HG03460 (cell line): ENCODE measurements at regions not wholly inside any gene's neighbourhood (a gene's known extent, or its start where the extent isn't known, plus 50 kb on each side); places are given as distances from the start of the nearest gene placed in this dataset.
"Not testable (repeated sequence)": the region's sequence is repeated elsewhere in the genome, so short reads cannot be mapped to it uniquely, and the experiment has no call there.

Source experiments
- ATAC-seq: cut with Tn5 transposase; IDR thresholded peaks from one replicate; pipeline ENCODE4 v1.9.1; 2021; ENCODE audit not compliant: unreplicated experiment

- no peak for ATAC-seq
Observed at GRCh38 chr15:96974761-96975160, 644.3 kb downstream of the NR2F2 start.

GRCh38 chr15:96977886-96978285 is 647.4 kb downstream of the NR2F2 start:
- no peak for ATAC-seq

GRCh38 chr15:96978937-96979473 is 648.5 kb downstream of the NR2F2 start:
- no peak for ATAC-seq

GRCh38 chr15:96984121-96984671 is 653.7 kb downstream of the NR2F2 start:
- ATAC-seq: not testable (repeated sequence)

GRCh38 chr15:96992817-96993216 is 662.3 kb downstream of the NR2F2 start:
- no peak for ATAC-seq

GRCh38 chr15:96997538-96997937 is 667.0 kb downstream of the NR2F2 start:
- ATAC-seq: no peak

GRCh38 chr15:97009031-97009431 is 678.5 kb downstream of the NR2F2 start:
- ATAC-seq: no peak

- no peak for ATAC-seq
Observed at GRCh38 chr15:97012986-97013385, 682.5 kb downstream of the NR2F2 start.

- no peak for ATAC-seq
Observed at GRCh38 chr15:97013491-97013890, 683.0 kb downstream of the NR2F2 start.

GRCh38 chr15:97014001-97014400 is 683.5 kb downstream of the NR2F2 start:
- no peak for ATAC-seq

GRCh38 chr15:97023488-97023844 is 693.0 kb downstream of the NR2F2 start:
- no peak for ATAC-seq

GRCh38 chr15:97026781-97027180 is 696.3 kb downstream of the NR2F2 start:
- ATAC-seq: no peak

GRCh38 chr15:97027772-97028171 is 697.3 kb downstream of the NR2F2 start:
- no peak for ATAC-seq

GRCh38 chr15:97030251-97030650 is 699.8 kb downstream of the NR2F2 start:
- ATAC-seq: no peak

- no peak for ATAC-seq
Observed at GRCh38 chr15:97036301-97036700, 705.8 kb downstream of the NR2F2 start.

GRCh38 chr15:97037080-97037479 is 706.6 kb downstream of the NR2F2 start:
- ATAC-seq: no peak

GRCh38 chr15:97045666-97046421 is 715.3 kb downstream of the NR2F2 start:
- no peak for ATAC-seq

GRCh38 chr15:97052513-97052912 is 722.0 kb downstream of the NR2F2 start:
- no peak for ATAC-seq

GRCh38 chr15:97053635-97054034 is 723.1 kb downstream of the NR2F2 start:
- ATAC-seq: no peak

- no peak for ATAC-seq
Observed at GRCh38 chr15:97057503-97057902, 727.0 kb downstream of the NR2F2 start.

GRCh38 chr15:97059281-97059680 is 728.8 kb downstream of the NR2F2 start:
- no peak for ATAC-seq

- ATAC-seq: no peak
Observed at GRCh38 chr15:97061392-97061791, 730.9 kb downstream of the NR2F2 start.

- ATAC-seq: no peak
Observed at GRCh38 chr15:97071668-97072067, 741.2 kb downstream of the NR2F2 start.
